IMR-90 (cell line): ENCODE measurements at regions not wholly inside any gene's neighbourhood (a gene's known extent, or its start where the extent isn't known, plus 50 kb on each side); places are given as distances from the start of the nearest gene placed in this dataset.

Source experiments
- ATAC-seq: fragments of 200-7000 bp; cut with Tn5 transposase; 2 replicates; pipeline ENCODE4 v1.9.1; 2020; ENCODE audit warnings: low read depth, mild to moderate bottlenecking, moderate library complexity
- BruUV-seq: library from RNA; stranded (reverse); fragments of 400-500 nt; replicated peaks from 2 replicates; lab custom pipeline; 2021; lab: Mats Ljungman, UMichigan
- CTCF ChIA-PET: fragments of 300-600 bp; formaldehyde crosslinking; extraction: SDS; loops from one replicate; lab custom pipeline; 2021; ENCODE audit warnings: antibody characterized with exemption; lab: Yijun Ruan, JAX
- POLR2A ChIA-PET: fragments of 300-600 bp; sonication (Branson Sonifier 250); formaldehyde crosslinking; loops from one replicate; lab custom pipeline; 2022; ENCODE audit warnings: antibody characterized with exemption; ENCODE audit not compliant: unreplicated experiment; lab: Charles Lee
- DNase-seq: peaks from one replicate; pipeline ENCODE4 v3.0.0; 2013
- H2AFZ ChIP-seq: replicated peaks from 2 replicates; pipeline ENCODE3; 2013; ENCODE audit warnings: low read length, mild to moderate bottlenecking; ENCODE audit not compliant: poor library complexity
- H2AK5ac ChIP-seq: 2 replicates; pipeline ENCODE4 v1.6.1; 2013; ENCODE audit warnings: low read depth, low read length, inconsistent platforms
- H2AK9ac ChIP-seq: replicated peaks from 2 replicates; pipeline ENCODE3; 2013; ENCODE audit warnings: mild to moderate bottlenecking, low read depth, low read length, moderate library complexity; ENCODE audit not compliant: poor library complexity
- H2BK120ac ChIP-seq: 2 replicates; pipeline ENCODE4 v1.6.1; 2013; ENCODE audit warnings: low read depth, low read length, inconsistent platforms
- H2BK15ac ChIP-seq: 3 replicates; pipeline ENCODE4 v1.6.1; 2013; ENCODE audit warnings: low read depth, low read length, inconsistent platforms
- H2BK20ac ChIP-seq: 2 replicates; pipeline ENCODE4 v1.6.1; 2013; ENCODE audit warnings: low read depth, mild to moderate bottlenecking, inconsistent platforms, low read length, moderate library complexity
- H2BK5ac ChIP-seq: 2 replicates; pipeline ENCODE4 v1.6.1; 2013; ENCODE audit warnings: mild to moderate bottlenecking, low read depth, low read length, inconsistent platforms; ENCODE audit not compliant: poor library complexity, severe bottlenecking
- H3K14ac ChIP-seq: replicated peaks from 2 replicates; pipeline ENCODE4 v1.6.1; 2013; ENCODE audit warnings: low read depth, low read length, inconsistent platforms
- H3K18ac ChIP-seq: 2 replicates; pipeline ENCODE4 v1.6.1; 2013; ENCODE audit warnings: low read depth, low read length, control low read depth
- H3K23ac ChIP-seq: 2 replicates; pipeline ENCODE4 v1.6.1; 2013; ENCODE audit warnings: low read depth, low read length, inconsistent platforms
- H3K27ac ChIP-seq: 2 replicates; pipeline ENCODE4 v1.5.1; 2013; ENCODE audit warnings: mild to moderate bottlenecking, control low read depth, low read length; ENCODE audit not compliant: insufficient read depth
- H3K27me3 ChIP-seq: 2 replicates; pipeline ENCODE4 v1.6.1; 2013; ENCODE audit warnings: low read length; ENCODE audit not compliant: control insufficient read depth, insufficient read depth
- H3K36me3 ChIP-seq: 2 replicates; pipeline ENCODE4 v1.6.1; 2013; ENCODE audit warnings: low read length, mixed read lengths; ENCODE audit not compliant: control insufficient read depth, insufficient read depth
- H3K4ac ChIP-seq: 2 replicates; pipeline ENCODE4 v1.6.1; 2013; ENCODE audit warnings: low read depth, low read length, inconsistent platforms
- H3K4me1 ChIP-seq: 2 replicates; pipeline ENCODE4 v1.6.1; 2013; ENCODE audit warnings: low read length, mixed read lengths; ENCODE audit not compliant: control insufficient read depth, insufficient read depth
- H3K4me2 ChIP-seq: 2 replicates; pipeline ENCODE4 v1.6.1; 2013; ENCODE audit warnings: low read depth, mild to moderate bottlenecking, control low read depth, low read length, moderate library complexity
- H3K4me3 ChIP-seq: 2 replicates; pipeline ENCODE4 v1.5.1; 2013; ENCODE audit warnings: low read depth, mild to moderate bottlenecking, control low read depth, low read length, moderate library complexity; ENCODE audit not compliant: insufficient read depth
- H3K56ac ChIP-seq: 2 replicates; pipeline ENCODE4 v1.6.1; 2013; ENCODE audit warnings: low read length, inconsistent platforms; ENCODE audit not compliant: insufficient read depth; ENCODE audit errors: extremely low read depth
- H3K79me1 ChIP-seq, 2 experiments: 2 replicates each; pipeline ENCODE4 v1.6.1; 2013; ENCODE audit warnings: low read length in 2 of 2, inconsistent platforms in 1 of 2, low read depth in 1 of 2
- H3K9ac ChIP-seq: 2 replicates; pipeline ENCODE4 v1.6.1; 2013; ENCODE audit warnings: low read depth, low read length, control low read depth
- H3K9me1 ChIP-seq: 2 replicates; pipeline ENCODE4 v1.6.1; 2013; ENCODE audit warnings: low read length, inconsistent platforms; ENCODE audit not compliant: insufficient read depth
- H3K9me3 ChIP-seq: 2 replicates; pipeline ENCODE4 v1.6.1; 2013; ENCODE audit warnings: low read length; ENCODE audit not compliant: control insufficient read depth, insufficient read depth
- H4K20me1 ChIP-seq: 2 replicates; pipeline ENCODE4 v1.6.1; 2013; ENCODE audit warnings: low read length, inconsistent platforms; ENCODE audit not compliant: insufficient read depth
- H4K5ac ChIP-seq: 2 replicates; pipeline ENCODE4 v1.6.1; 2013; ENCODE audit warnings: mild to moderate bottlenecking, low read depth, low read length, control low read depth
- H4K8ac ChIP-seq, 2 experiments: 2 replicates each; pipeline ENCODE4 v1.6.1; 2013; ENCODE audit warnings: low read depth in 2 of 2, low read length in 2 of 2, control low read depth in 1 of 2, inconsistent platforms in 1 of 2
- H4K91ac ChIP-seq: 2 replicates; pipeline ENCODE4 v1.6.1; 2013; ENCODE audit warnings: low read depth, low read length, inconsistent platforms; ENCODE audit not compliant: insufficient read depth
- BHLHE40 ChIP-seq: fragments of 150-350 bp; IDR thresholded peaks from 2 replicates; pipeline ENCODE4 v1.6.1; 2016; ENCODE audit warnings: mild to moderate bottlenecking, low read depth, low read length
- CHD1 ChIP-seq: IDR thresholded peaks from 2 replicates; pipeline ENCODE4 v1.6.1; 2012; ENCODE audit warnings: low read depth, low read length, improper control_type of control experiment
- FOS ChIP-seq: fragments of 150-350 bp; IDR thresholded peaks from 2 replicates; pipeline ENCODE4 v1.6.1; 2016; ENCODE audit warnings: low read depth, low read length
- MAFK ChIP-seq: IDR thresholded peaks from 2 replicates; pipeline ENCODE4 v1.6.1; 2012; ENCODE audit warnings: low read depth, low read length, improper control_type of control experiment
- MXI1 ChIP-seq: IDR thresholded peaks from 2 replicates; pipeline ENCODE4 v1.6.1; 2012; ENCODE audit warnings: low read depth, mild to moderate bottlenecking, low read length, moderate library complexity, borderline replicate concordance
- NFE2L2 ChIP-seq: fragments of 150-350 bp; IDR thresholded peaks from 2 replicates; pipeline ENCODE4 v1.6.1; 2016; ENCODE audit warnings: low read depth, mild to moderate bottlenecking, low read length
- POLR2A ChIP-seq: IDR thresholded peaks from 2 replicates; pipeline ENCODE4 v1.6.1; 2012; ENCODE audit warnings: mild to moderate bottlenecking, low read depth, low read length
- RFX5 ChIP-seq: IDR thresholded peaks from 2 replicates; pipeline ENCODE4 v1.8.0; 2012; ENCODE audit warnings: low read depth, mild to moderate bottlenecking, low read length, moderate library complexity
- WGBS, 2 experiments: methylation state at CpG; one replicate each; pipeline versions ENCODE4 v1.1.5 to v1.1.7; 2013; ENCODE audit warnings: missing lambda C conversion rate in 2 of 2; ENCODE audit not compliant: insufficient read length in 1 of 2; ENCODE audit errors: extremely low coverage in 2 of 2; 5-methylcytosine and 5-hydroxymethylcytosine counted together
- dilution Hi-C: fragments of 300-500 bp; cut with HindIII; formaldehyde crosslinking; loops from one replicate; pipeline ENCODE4 v1.14.3; 2018; ENCODE audit warnings: low sequenced_read_pairs; ENCODE audit not compliant: unreplicated experiment
- in situ Hi-C: fragments of 300-500 bp; cut with MboI; formaldehyde crosslinking; loops from 3 replicates; pipeline ENCODE4 v1.14.3; 2019; ENCODE audit warnings: low sequenced_read_pairs, inconsistent platforms, mixed read lengths
- intact Hi-C: fragments of 100-400 bp; cut with micrococcal nuclease; formaldehyde crosslinking; loops from 2 replicates; pipeline ENCODE4 v1.10.0; 2022
- TF ChIP-seq, protein P1 (sequence below): fragments of 150-350 bp; IDR thresholded peaks from 2 replicates; pipeline ENCODE4 v1.6.1; 2016; ENCODE audit warnings: low read depth, mild to moderate bottlenecking, low read length, moderate library complexity, borderline replicate concordance

DNA sequence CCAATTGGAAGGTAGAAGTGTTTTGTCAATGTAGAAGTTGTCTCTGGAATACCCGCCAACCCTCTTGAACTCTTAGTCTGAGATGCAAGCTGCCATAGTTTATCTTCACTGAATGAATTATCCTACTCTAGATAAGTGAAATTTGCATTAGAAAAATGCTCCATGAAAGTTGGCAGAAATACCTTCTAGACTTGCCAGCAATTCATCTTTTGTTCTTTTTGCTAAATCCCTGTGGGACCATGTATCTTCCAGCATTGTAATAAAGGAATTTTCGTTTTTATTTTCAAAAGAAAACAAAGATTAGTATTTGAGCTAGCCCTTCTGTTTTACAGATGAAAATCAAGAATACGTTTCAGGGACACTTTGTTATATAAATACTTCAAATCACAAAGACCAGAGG is 244.2 kb downstream of the CBLN4 start:
- Histone ChIP-seq H2BK5ac (no peak overlapping the region), H3K36me3 (no peaks in the 10 kb centered on the region), H4K5ac (no peak overlapping the region), H3K56ac (no peak overlapping the region), H3K4ac (no peak overlapping the region), H3K79me1 (no peaks in the 10 kb centered on the region), H2BK15ac (no peak overlapping the region), H3K4me3 (no peak overlapping the region), H4K91ac (no peak overlapping the region), H2AFZ (no peak overlapping the region), H3K4me1 (no peaks in the 10 kb centered on the region), H3K4me2 (no peak overlapping the region), H2AK5ac (no peak overlapping the region), H3K14ac (no peak overlapping the region), H2AK9ac (no peak overlapping the region), H3K27me3 (no peaks in the 10 kb centered on the region), H2BK20ac (no peak overlapping the region), H4K20me1 (no peaks in the 10 kb centered on the region), H3K9me3 (peaks cover 20% of the 10 kb centered on the region), H3K23ac (no peak overlapping the region), H2BK120ac (no peak overlapping the region), H3K27ac (no peak overlapping the region), H3K9ac (no peak overlapping the region), H3K9me1 (no peaks in the 10 kb centered on the region), H4K8ac (no peak overlapping the region), H3K18ac (no peak overlapping the region)
- CTCF ChIA-PET, result no interaction called here
- no TSS peak for BruUV-seq
- DNase-seq (no peak), ATAC-seq (no peak)
- whole genome bisulfite sequencing, 2 experiments, result no CpG with 5 or more reads among the region's 3 CpGs
- TF ChIP-seq MAFK (no peak), FOS (no peak), CHD1 (no peak), MXI1 (no peak), RFX5 (no peak), NFE2L2 (no peak), POLR2A (no peak), BHLHE40 (no peak)
- TF ChIP-seq, protein P1, sequence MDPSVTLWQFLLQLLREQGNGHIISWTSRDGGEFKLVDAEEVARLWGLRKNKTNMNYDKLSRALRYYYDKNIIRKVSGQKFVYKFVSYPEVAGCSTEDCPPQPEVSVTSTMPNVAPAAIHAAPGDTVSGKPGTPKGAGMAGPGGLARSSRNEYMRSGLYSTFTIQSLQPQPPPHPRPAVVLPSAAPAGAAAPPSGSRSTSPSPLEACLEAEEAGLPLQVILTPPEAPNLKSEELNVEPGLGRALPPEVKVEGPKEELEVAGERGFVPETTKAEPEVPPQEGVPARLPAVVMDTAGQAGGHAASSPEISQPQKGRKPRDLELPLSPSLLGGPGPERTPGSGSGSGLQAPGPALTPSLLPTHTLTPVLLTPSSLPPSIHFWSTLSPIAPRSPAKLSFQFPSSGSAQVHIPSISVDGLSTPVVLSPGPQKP, result no peak
- in situ Hi-C loops (no loop called here), intact Hi-C loops (no loop called here), dilution Hi-C loops (no loop called here)
- POLR2A ChIA-PET, result no interaction called here
